Ascending aorta (tissue), 2 donors: ENCODE measurements at regions not wholly inside any gene's neighbourhood (a gene's known extent, or its start where the extent isn't known, plus 50 kb on each side); places are given as distances from the start of the nearest gene placed in this dataset.

Experiments
- DNase-seq, 2 donors: peaks; one replicate each; pipeline ENCODE4 v3.0.0-alpha.2; 2019; ENCODE audit warnings: low spot score in 2 of 2
- H3K27ac ChIP-seq, 2 donors: fragments of 200-600 bp; sonication (generic); one replicate each; pipeline ENCODE4 v1.5.1; 2016 to 2017; ENCODE audit warnings: mild to moderate bottlenecking in 1 of 2
- H3K27me3 ChIP-seq: fragments of 200-600 bp; sonication (generic); one replicate; pipeline ENCODE4 v1.5.1; 2017
- H3K36me3 ChIP-seq, 2 donors: fragments of 200-600 bp; sonication (generic); one replicate each; pipeline ENCODE4 v1.5.1; 2016
- H3K4me1 ChIP-seq, 2 donors: fragments of 200-600 bp; sonication (generic); one replicate each; pipeline ENCODE4 v1.5.1; 2016 to 2017; ENCODE audit warnings: mild to moderate bottlenecking in 1 of 2
- H3K4me3 ChIP-seq, 2 donors: fragments of 200-600 bp; sonication (generic); one replicate each; pipeline ENCODE4 v1.5.1; 2016 to 2017; ENCODE audit warnings: mild to moderate bottlenecking in 1 of 2
- H3K9me3 ChIP-seq, 2 donors: fragments of 200-600 bp; sonication (generic); one replicate each; pipeline ENCODE4 v1.5.1; 2016
- intact Hi-C: fragments of 100-400 bp; cut with DNase I; formaldehyde crosslinking; loops from one replicate; pipeline ENCODE4 v1.15.1; 2023
- TF ChIP-seq, protein P1 (sequence below), 3 experiments: fragments of 200-600 bp in 2 of 3; fragments of 450-650 bp in 1 of 3; sonication (generic) in 2 of 3; IDR thresholded peaks; one replicate each; pipeline ENCODE4 v1.5.1; 2016 to 2019; ENCODE audit warnings: antibody characterized with exemption in 3 of 3, mild to moderate bottlenecking in 1 of 3, moderate library complexity in 1 of 3

DNA sequence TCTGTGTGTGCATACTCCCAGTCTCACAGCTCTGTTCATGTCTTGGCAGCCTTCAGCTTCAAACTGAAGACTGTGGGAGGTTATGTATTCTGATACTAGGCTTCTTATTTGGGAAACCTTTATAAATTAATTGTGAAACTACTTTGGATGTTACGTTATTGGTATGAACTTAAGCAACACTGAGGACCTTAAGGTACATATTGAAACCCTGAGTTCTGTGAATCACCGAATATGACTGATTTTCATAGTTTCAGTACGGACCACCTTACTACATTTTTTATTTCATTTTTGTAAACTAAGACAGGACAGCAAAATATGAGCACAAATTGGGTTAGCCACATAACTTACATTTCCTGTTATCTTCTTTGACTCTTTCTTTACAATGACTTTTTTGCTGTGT is 498.4 kb downstream of the PDGFC start:
- intact Hi-C loops = loop anchor here (10.0 kb wide), 1 partner anchor 362 kb away; no protein-coding TSS in a partner anchor

DNA sequence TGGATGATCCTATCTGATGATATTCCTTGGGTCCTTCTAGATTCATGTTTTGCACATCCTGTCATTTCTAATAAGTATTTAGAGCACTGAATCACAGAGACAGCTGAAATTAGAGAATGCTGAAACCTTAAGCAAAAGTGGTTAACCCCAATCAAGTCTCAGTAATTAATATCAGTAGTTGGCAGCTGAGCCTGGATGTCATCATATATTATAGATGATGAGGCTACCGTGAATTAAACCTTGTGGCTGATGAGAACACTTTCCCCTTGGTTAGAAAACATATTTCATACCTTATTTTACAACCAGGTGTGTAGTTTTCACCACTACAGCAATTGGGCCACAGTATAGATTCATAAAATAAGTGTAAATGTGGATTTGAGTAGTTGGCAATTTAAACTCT is 499.0 kb downstream of the PDGFC start:
- no peak for DNase-seq
- Histone ChIP-seq H3K4me1 (peaks cover 0 to 9% of the 10 kb centered on the region in 2 donors), H3K4me3 (no peak overlapping the region), H3K9me3 (no peaks in the 10 kb centered on the region), H3K27ac (no peak overlapping the region), H3K27me3 (no peaks in the 10 kb centered on the region), H3K36me3 (no peaks in the 10 kb centered on the region)
- TF ChIP-seq, protein P1, sequence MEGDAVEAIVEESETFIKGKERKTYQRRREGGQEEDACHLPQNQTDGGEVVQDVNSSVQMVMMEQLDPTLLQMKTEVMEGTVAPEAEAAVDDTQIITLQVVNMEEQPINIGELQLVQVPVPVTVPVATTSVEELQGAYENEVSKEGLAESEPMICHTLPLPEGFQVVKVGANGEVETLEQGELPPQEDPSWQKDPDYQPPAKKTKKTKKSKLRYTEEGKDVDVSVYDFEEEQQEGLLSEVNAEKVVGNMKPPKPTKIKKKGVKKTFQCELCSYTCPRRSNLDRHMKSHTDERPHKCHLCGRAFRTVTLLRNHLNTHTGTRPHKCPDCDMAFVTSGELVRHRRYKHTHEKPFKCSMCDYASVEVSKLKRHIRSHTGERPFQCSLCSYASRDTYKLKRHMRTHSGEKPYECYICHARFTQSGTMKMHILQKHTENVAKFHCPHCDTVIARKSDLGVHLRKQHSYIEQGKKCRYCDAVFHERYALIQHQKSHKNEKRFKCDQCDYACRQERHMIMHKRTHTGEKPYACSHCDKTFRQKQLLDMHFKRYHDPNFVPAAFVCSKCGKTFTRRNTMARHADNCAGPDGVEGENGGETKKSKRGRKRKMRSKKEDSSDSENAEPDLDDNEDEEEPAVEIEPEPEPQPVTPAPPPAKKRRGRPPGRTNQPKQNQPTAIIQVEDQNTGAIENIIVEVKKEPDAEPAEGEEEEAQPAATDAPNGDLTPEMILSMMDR (IDR thresholded peaks at IDR 0.05) = no peak
- intact Hi-C loops = loop anchor here (10.0 kb wide), 1 partner anchor 362 kb away; no protein-coding TSS in a partner anchor

More for the DNA sequence above, 498.4 kb downstream of the PDGFC start:
- no peak overlapping the region for H3K4me3 ChIP-seq
- no peaks in the 10 kb centered on the region for H3K36me3 ChIP-seq
- no peak overlapping the region for H3K27ac ChIP-seq
- no peaks in the 10 kb centered on the region for H3K27me3 ChIP-seq
- no peaks in the 10 kb centered on the region for H3K9me3 ChIP-seq
- no peak for DNase-seq
- peaks cover 0 to 9% of the 10 kb centered on the region in 2 donors for H3K4me1 ChIP-seq
- TF ChIP-seq, protein P1 (IDR thresholded peaks at IDR 0.05) = no peak

DNA sequence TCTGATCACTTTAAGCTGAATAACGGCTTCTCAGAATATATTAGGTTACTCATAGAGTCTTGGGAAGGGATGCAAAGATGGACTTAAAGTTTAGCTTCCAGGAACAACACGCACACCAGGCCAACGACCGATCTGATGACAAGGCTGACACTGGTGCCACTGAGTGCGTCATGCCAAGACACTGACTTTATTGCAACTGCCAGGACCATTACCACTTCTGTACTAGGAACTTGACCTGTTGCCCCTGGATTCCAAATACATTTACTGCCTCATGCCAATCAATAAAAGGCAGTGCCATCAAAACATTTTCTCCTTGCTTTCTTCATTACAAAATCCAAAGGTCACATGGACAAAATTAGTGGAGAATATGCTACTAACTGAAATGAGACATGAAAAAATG is 505.9 kb upstream of the CTSO start:
- Histone ChIP-seq H3K27ac (no peak overlapping the region), H3K9me3 (no peaks in the 10 kb centered on the region), H3K36me3 (no peaks in the 10 kb centered on the region), H3K4me3 (no peak overlapping the region), H3K27me3 (no peaks in the 10 kb centered on the region), H3K4me1 (no peaks in the 10 kb centered on the region)
- no peak for DNase-seq
- TF ChIP-seq, protein P1 (IDR thresholded peaks at IDR 0.05) = no peak
- intact Hi-C loops = no loop called here

DNA sequence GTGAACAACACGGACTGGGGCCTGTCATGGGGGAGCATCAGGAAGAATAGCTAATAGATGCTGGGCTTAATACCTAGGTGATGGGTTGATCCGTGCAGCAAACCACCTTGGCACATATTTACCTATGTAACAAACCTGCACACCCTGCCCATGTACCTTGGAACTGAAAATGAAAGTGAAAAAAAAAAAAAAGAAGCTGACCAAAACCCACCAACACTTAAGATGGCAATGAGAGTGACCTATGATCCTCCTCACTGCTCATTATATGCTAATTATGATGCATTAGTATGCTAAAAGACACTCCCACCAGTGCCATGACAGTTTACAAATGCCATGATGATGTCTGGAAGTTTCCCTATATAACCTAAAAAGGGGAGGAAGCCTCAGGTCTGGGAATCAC is 503.2 kb upstream of the CTSO start:
- TF ChIP-seq, protein P1 (IDR thresholded peaks at IDR 0.05) = no peak
- Histone ChIP-seq H3K27ac (no peak overlapping the region), H3K27me3 (no peaks in the 10 kb centered on the region), H3K9me3 (no peaks in the 10 kb centered on the region), H3K4me3 (no peak overlapping the region), H3K36me3 (no peaks in the 10 kb centered on the region), H3K4me1 (no peaks in the 10 kb centered on the region)
- DNase-seq = no peak
- intact Hi-C loops = no loop called here

DNA sequence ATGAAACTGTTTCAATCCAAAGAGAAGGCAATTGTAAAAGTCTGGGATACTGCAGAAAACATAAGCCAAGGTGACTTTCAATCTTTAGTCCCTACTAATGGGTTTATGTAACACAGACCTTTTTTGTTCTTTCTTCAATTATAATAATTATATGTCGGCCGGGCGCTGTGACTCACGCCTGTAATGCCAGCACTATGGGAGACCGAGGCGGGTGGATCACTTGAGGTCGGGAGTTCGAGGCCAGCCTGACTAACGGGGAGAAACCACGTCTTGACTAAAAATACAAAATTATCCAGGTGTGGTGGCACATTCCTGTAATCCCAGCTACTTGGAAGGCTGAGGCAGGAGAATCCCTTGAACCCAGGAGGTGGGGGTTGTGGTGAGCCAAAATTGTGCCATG is 489.8 kb upstream of the CTSO start:
- Histone ChIP-seq H3K4me1 (no peaks in the 10 kb centered on the region), H3K27ac (no peak overlapping the region), H3K4me3 (no peak overlapping the region), H3K36me3 (no peaks in the 10 kb centered on the region), H3K27me3 (no peaks in the 10 kb centered on the region), H3K9me3 (no peaks in the 10 kb centered on the region)
- intact Hi-C loops = no loop called here
- TF ChIP-seq, protein P1 (IDR thresholded peaks at IDR 0.05) = no peak
- DNase-seq = no peak

DNA sequence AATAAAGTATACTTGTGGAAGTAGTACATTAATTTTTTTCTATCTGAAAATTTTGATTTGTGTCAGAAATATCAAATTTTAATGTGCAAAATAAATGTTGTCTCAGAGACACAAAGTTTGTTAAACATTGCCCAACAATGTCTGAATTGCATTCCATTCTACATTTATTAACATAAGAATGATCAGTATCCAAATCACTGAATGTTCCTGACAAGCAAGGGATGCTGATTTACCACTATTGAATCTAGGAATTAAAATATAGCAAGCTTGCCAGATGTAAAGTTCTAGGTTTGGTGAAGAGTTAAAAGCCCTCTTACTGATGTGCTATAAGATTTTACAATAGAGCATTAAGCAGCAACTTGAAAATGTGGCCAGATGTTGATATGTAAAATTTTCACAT is 489.2 kb upstream of the CTSO start:
- intact Hi-C loops = no loop called here
- TF ChIP-seq, protein P1 (IDR thresholded peaks at IDR 0.05) = no peak
- no peaks in the 10 kb centered on the region for H3K36me3 ChIP-seq

More for the DNA sequence above, 489.2 kb upstream of the CTSO start:
- Histone ChIP-seq H3K9me3 (no peaks in the 10 kb centered on the region), H3K4me1 (no peaks in the 10 kb centered on the region), H3K27ac (no peak overlapping the region), H3K4me3 (no peak overlapping the region), H3K27me3 (no peaks in the 10 kb centered on the region)
- DNase-seq = no peak
